A673 (cell line): ENCODE measurements at regions not wholly inside any gene's neighbourhood (a gene's known extent, or its start where the extent isn't known, plus 50 kb on each side); places are given as distances from the start of the nearest gene placed in this dataset.

Experiments
- EZH2 ChIP-seq: fragments of 200-600 bp; sonication (generic); IDR thresholded peaks from 2 replicates; pipeline ENCODE4 v1.6.1; 2017; ENCODE audit warnings: borderline replicate concordance, low read depth, mild to moderate bottlenecking, mixed read lengths, antibody characterized with exemption, low read length; ENCODE audit not compliant: poor library complexity, severe bottlenecking
- TF ChIP-seq, protein P1 (sequence below): fragments of 300-800, 200-600 bp; sonication (generic); conservative IDR thresholded peaks from 2 replicates; pipeline ENCODE4 v1.5.1; 2017; ENCODE audit warnings: low read depth, mild to moderate bottlenecking, antibody characterized with exemption, low read length, moderate library complexity, mixed read lengths

DNA sequence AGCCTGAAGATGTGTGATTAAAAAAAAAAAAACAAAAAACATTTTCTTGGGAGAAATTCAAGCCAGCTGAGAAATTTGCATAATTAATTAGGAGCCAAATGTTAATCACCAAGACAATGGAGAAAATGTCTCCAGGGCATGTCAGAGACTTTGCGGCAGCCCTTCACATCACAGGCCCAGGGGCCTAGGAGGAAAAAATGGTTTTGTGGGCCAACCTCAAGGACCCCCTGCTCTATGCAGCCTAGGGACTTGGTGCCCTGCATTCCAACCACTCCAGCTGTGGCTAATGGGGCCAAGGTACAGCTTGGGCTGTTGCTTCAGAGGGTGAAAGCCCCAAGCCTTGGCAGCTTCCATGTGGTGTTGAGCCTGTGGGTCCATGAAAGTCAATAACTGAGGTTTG lies 241.9 kb upstream of the THUMPD2 start:
- TF ChIP-seq, protein P1, sequence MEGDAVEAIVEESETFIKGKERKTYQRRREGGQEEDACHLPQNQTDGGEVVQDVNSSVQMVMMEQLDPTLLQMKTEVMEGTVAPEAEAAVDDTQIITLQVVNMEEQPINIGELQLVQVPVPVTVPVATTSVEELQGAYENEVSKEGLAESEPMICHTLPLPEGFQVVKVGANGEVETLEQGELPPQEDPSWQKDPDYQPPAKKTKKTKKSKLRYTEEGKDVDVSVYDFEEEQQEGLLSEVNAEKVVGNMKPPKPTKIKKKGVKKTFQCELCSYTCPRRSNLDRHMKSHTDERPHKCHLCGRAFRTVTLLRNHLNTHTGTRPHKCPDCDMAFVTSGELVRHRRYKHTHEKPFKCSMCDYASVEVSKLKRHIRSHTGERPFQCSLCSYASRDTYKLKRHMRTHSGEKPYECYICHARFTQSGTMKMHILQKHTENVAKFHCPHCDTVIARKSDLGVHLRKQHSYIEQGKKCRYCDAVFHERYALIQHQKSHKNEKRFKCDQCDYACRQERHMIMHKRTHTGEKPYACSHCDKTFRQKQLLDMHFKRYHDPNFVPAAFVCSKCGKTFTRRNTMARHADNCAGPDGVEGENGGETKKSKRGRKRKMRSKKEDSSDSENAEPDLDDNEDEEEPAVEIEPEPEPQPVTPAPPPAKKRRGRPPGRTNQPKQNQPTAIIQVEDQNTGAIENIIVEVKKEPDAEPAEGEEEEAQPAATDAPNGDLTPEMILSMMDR = no peak
- TF ChIP-seq EZH2 = no peak
